ENCODE measurements at regions not wholly inside any gene's neighbourhood (a gene's known extent, or its start where the extent isn't known, plus 50 kb on each side); places are given as distances from the start of the nearest gene placed in this dataset.
"Not testable (repeated sequence)": the region's sequence is repeated elsewhere in the genome, so short reads cannot be mapped to it uniquely, and the experiment has no call there.

GRCh38 chr4:177259466-177259865 is 50.2 kb upstream of the NEIL3 start:
- not testable (repeated sequence) for DNase-seq
